Endothelial cell of umbilical vein (primary cell): ENCODE measurements at regions not wholly inside any gene's neighbourhood (a gene's known extent, or its start where the extent isn't known, plus 50 kb on each side); places are given as distances from the start of the nearest gene placed in this dataset.

ENCODE experiments used
- BruUV-seq: library from RNA; stranded (reverse); fragments of 400-500 nt; replicated peaks from 2 replicates; lab custom pipeline; 2021; lab: Mats Ljungman, UMichigan
- CTCF ChIA-PET: fragments of 300-600, 350-600 bp; sonication (Branson Sonifier 250); formaldehyde crosslinking; loops from one replicate; lab custom pipeline; 2021; ENCODE audit warnings: antibody characterized with exemption, inconsistent platforms; lab: Charles Lee
- POLR2A ChIA-PET: fragments of 300-600, 350-600 bp; sonication (Branson Sonifier 250); formaldehyde crosslinking; loops from one replicate; lab custom pipeline; 2021; ENCODE audit warnings: antibody characterized with exemption, inconsistent platforms; lab: Charles Lee
- DNase-seq: peaks from one replicate; pipeline ENCODE4 v3.0.0-alpha.2; 2011; ENCODE audit warnings: low read depth, low spot score
- FAIRE-seq: peaks from 2 replicates; lab custom pipeline; 2011; peaks lifted over from hg19 to GRCh38; lab: Jason Lieb, UNC
- H2AFZ ChIP-seq: 2 replicates; pipeline ENCODE4 v1.6.0; 2012; ENCODE audit warnings: low read depth, low read length, control low read depth, inconsistent platforms
- H3K27ac ChIP-seq: 2 replicates; pipeline ENCODE4 v1.5.1; 2011; ENCODE audit warnings: low read depth, mild to moderate bottlenecking, control low read depth, low read length, moderate library complexity; ENCODE audit not compliant: insufficient read depth
- H3K27me3 ChIP-seq, 2 experiments: 2 replicates each; pipeline versions ENCODE4 v1.6.0 to v1.6.1; 2011; ENCODE audit warnings: low read length in 2 of 2, mixed read lengths in 1 of 2; ENCODE audit not compliant: control insufficient read depth in 2 of 2, insufficient read depth in 2 of 2
- H3K36me3 ChIP-seq, 2 experiments: 2 replicates in 1 of 2; 3 replicates in 1 of 2; pipeline ENCODE4 v1.5.1; 2011; ENCODE audit warnings: low read length in 2 of 2, mild to moderate bottlenecking in 1 of 2, moderate library complexity in 1 of 2; ENCODE audit not compliant: control insufficient read depth in 2 of 2, insufficient read depth in 2 of 2; ENCODE audit errors: extremely low read depth in 1 of 2
- H3K4me1 ChIP-seq: 3 replicates; pipeline ENCODE4 v1.5.1; 2011; ENCODE audit warnings: mild to moderate bottlenecking, low read length; ENCODE audit not compliant: control insufficient read depth, insufficient read depth; ENCODE audit errors: extremely low read depth
- H3K4me2 ChIP-seq: 2 replicates; pipeline ENCODE4 v1.6.1; 2011; ENCODE audit warnings: low read length, control low read depth, mixed read lengths; ENCODE audit not compliant: insufficient read depth
- H3K4me3 ChIP-seq, 3 experiments: fragments of 200-600 bp in 1 of 3; sonication (generic), shearing (Covaris generic) in 1 of 3; replicated peaks in 1 of 3; 2 replicates each; pipeline ENCODE4 v1.5.1; 2011 to 2016; ENCODE audit warnings: control low read depth in 3 of 3, low read length in 3 of 3, mild to moderate bottlenecking in 2 of 3, inconsistent platforms in 1 of 3, low read depth in 1 of 3, moderate library complexity in 1 of 3; ENCODE audit not compliant: insufficient read depth in 1 of 3
- H3K79me2 ChIP-seq: 2 replicates; pipeline ENCODE4 v1.6.0; 2012; ENCODE audit warnings: low read length, inconsistent platforms; ENCODE audit not compliant: control insufficient read depth, insufficient read depth
- H3K9ac ChIP-seq: replicated peaks from 2 replicates; pipeline ENCODE3; 2011; ENCODE audit warnings: low read length, control low read depth; ENCODE audit not compliant: insufficient read depth; ENCODE audit errors: extremely low read depth
- H3K9me1 ChIP-seq: replicated peaks from 3 replicates; pipeline ENCODE4 v1.6.0; 2011; ENCODE audit warnings: mild to moderate bottlenecking, low read length; ENCODE audit not compliant: control insufficient read depth, insufficient read depth; ENCODE audit errors: extremely low read depth
- H3K9me3 ChIP-seq: replicated peaks from 2 replicates; pipeline ENCODE4 v1.5.1; 2012; ENCODE audit warnings: low read length, inconsistent platforms; ENCODE audit not compliant: control insufficient read depth, insufficient read depth
- H4K20me1 ChIP-seq: replicated peaks from 2 replicates; pipeline ENCODE3; 2011; ENCODE audit warnings: mild to moderate bottlenecking, low read length; ENCODE audit not compliant: control insufficient read depth, insufficient read depth; ENCODE audit errors: extremely low read depth
- FOS ChIP-seq: IDR thresholded peaks from 2 replicates; pipeline ENCODE4 v1.6.1; 2011; ENCODE audit warnings: mild to moderate bottlenecking, low read length, moderate library complexity, borderline replicate concordance; ENCODE audit not compliant: insufficient read depth
- POLR2AphosphoS5 ChIP-seq: IDR thresholded peaks from 2 replicates; pipeline ENCODE4 v1.6.1; 2012; ENCODE audit warnings: low read depth, mild to moderate bottlenecking, control low read depth, low read length, moderate library complexity; ENCODE audit not compliant: insufficient read depth
- dilution Hi-C: fragments of 300-500 bp; cut with MboI; formaldehyde crosslinking; loops from one replicate; pipeline ENCODE4 v1.15.0; 2019; ENCODE audit warnings: low sequenced_read_pairs; ENCODE audit not compliant: extremely low pct_ligation_motif_present
- intact Hi-C: fragments of 100-400 bp; cut with micrococcal nuclease; formaldehyde crosslinking; loops from one replicate; pipeline ENCODE4 v1.10.0; 2022
- TF ChIP-seq, protein P1 (sequence below): IDR thresholded peaks from 2 replicates; pipeline ENCODE4 v1.6.1; 2011; ENCODE audit not compliant: insufficient read depth, insufficient read length
- TF ChIP-seq, protein P2 (sequence below), 2 donors: IDR thresholded peaks; 1 replicate in 1 of 2; 2 replicates in 1 of 2; pipeline ENCODE4 v1.5.1; 2011; ENCODE audit warnings: low read length in 2 of 2, mild to moderate bottlenecking in 2 of 2, moderate library complexity in 2 of 2, control low read depth in 1 of 2, inconsistent platforms in 1 of 2, low read depth in 1 of 2; ENCODE audit not compliant: insufficient read depth in 1 of 2; ENCODE audit errors: extremely low read depth in 1 of 2

DNA sequence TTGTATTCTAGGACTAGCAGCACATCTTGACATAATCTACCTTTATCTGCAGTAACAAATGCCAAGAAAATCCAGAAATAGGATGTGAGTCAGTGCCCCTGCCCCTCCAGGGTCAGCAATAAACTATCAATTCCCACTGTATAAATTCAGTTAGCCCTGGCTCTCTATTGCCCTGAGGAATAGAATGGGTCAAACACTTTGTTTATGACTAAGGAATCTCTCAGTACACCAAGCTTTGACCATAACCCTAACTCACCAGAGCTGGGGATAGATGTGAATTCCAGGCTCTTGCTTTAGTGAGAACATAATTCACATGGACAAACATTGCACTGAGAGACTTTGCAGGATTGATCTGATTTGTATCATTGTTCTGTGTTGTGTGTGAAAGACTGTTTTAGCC is 82.3 kb downstream of the CXXC4 start:
- BruUV-seq, result no TSS peak
- no peaks in the 10 kb centered on the region for H3K79me2 ChIP-seq
- H4K20me1 ChIP-seq, result no peaks in the 10 kb centered on the region
- intact Hi-C loops, result no loop called here
- no peaks in the 10 kb centered on the region for H3K27me3 ChIP-seq
- dilution Hi-C loops, result no loop called here
- ChIA-PET CTCF (no interaction called here), POLR2A (no interaction called here)
- FAIRE-seq (no peak), DNase-seq (no peak)
- no peak overlapping the region for H3K4me2 ChIP-seq
- no peaks in the 10 kb centered on the region for H3K9me1 ChIP-seq
- no peak overlapping the region for H3K9ac ChIP-seq
- H3K4me3 ChIP-seq, result no peak overlapping the region
- H3K27ac ChIP-seq, result no peak overlapping the region
- H3K4me1 ChIP-seq, result no peaks in the 10 kb centered on the region
- no peaks in the 10 kb centered on the region for H3K9me3 ChIP-seq
- H2AFZ ChIP-seq, result no peak overlapping the region
- H3K36me3 ChIP-seq, result no peaks in the 10 kb centered on the region
- TF ChIP-seq, protein P1, sequence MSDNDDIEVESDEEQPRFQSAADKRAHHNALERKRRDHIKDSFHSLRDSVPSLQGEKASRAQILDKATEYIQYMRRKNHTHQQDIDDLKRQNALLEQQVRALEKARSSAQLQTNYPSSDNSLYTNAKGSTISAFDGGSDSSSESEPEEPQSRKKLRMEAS, result no peak
- TF ChIP-seq, protein P2, sequence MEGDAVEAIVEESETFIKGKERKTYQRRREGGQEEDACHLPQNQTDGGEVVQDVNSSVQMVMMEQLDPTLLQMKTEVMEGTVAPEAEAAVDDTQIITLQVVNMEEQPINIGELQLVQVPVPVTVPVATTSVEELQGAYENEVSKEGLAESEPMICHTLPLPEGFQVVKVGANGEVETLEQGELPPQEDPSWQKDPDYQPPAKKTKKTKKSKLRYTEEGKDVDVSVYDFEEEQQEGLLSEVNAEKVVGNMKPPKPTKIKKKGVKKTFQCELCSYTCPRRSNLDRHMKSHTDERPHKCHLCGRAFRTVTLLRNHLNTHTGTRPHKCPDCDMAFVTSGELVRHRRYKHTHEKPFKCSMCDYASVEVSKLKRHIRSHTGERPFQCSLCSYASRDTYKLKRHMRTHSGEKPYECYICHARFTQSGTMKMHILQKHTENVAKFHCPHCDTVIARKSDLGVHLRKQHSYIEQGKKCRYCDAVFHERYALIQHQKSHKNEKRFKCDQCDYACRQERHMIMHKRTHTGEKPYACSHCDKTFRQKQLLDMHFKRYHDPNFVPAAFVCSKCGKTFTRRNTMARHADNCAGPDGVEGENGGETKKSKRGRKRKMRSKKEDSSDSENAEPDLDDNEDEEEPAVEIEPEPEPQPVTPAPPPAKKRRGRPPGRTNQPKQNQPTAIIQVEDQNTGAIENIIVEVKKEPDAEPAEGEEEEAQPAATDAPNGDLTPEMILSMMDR (IDR thresholded peaks at IDR 0.05; ENCODE audit: extremely low read depth in 1 of 2, insufficient read depth in 1 of 2, low read depth in 1 of 2, low read length in 2 of 2), result no peak

DNA sequence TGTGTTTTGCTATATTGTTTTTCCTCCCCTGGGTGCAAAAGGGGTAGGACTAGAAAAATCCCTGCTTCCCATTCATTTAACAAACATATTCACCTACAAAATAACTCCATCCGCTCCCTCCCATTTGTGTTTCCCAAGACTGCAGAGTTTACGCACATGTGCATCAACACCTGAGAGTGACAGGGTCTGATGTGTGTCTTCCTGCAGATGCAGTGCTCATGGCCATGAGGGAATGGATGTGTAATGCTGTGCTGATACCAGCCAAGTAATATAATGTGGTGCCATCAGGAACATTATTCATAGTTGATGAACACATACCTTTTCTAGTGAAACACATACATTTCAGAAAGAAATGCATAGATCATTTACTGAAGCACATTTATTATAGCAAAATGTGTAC is 83.2 kb downstream of the CXXC4 start:
- H3K27ac ChIP-seq, result no peak overlapping the region
- H3K9me1 ChIP-seq, result no peaks in the 10 kb centered on the region
- intact Hi-C loops, result no loop called here
- BruUV-seq, result no TSS peak
- no peaks in the 10 kb centered on the region for H4K20me1 ChIP-seq
- H3K9me3 ChIP-seq, result no peaks in the 10 kb centered on the region
- no peaks in the 10 kb centered on the region for H3K79me2 ChIP-seq
- no peak overlapping the region for H3K9ac ChIP-seq
- no peak for FAIRE-seq
- no peak for TF ChIP-seq POLR2AphosphoS5
- no peak for TF ChIP-seq FOS
- TF ChIP-seq, protein P2 (IDR thresholded peaks at IDR 0.05; ENCODE audit: extremely low read depth in 1 of 2, insufficient read depth in 1 of 2, low read depth in 1 of 2, low read length in 2 of 2), result no peak
- no peak overlapping the region for H3K4me2 ChIP-seq
- H3K4me3 ChIP-seq, result no peak overlapping the region
- POLR2A ChIA-PET, result no interaction called here
- no peaks in the 10 kb centered on the region for H3K27me3 ChIP-seq
- CTCF ChIA-PET, result no interaction called here
- DNase-seq, result no peak
- no peak overlapping the region for H2AFZ ChIP-seq
- no peaks in the 10 kb centered on the region for H3K4me1 ChIP-seq
- dilution Hi-C loops, result no loop called here
- H3K36me3 ChIP-seq, result no peaks in the 10 kb centered on the region
